MM.1S (cell line): ENCODE measurements at regions not wholly inside any gene's neighbourhood (a gene's known extent, or its start where the extent isn't known, plus 50 kb on each side); places are given as distances from the start of the nearest gene placed in this dataset.
"Not testable (repeated sequence)": the region's sequence is repeated elsewhere in the genome, so short reads cannot be mapped to it uniquely, and the experiment has no call there.

ENCODE experiments used
- DNase-seq: peaks from one replicate; pipeline ENCODE4 v3.0.0-alpha.2; 2015
- H2AFZ ChIP-seq: fragments of 300-600 bp; sonication (generic); 2 replicates; pipeline ENCODE4 v1.6.0; 2016; ENCODE audit warnings: antibody characterized with exemption, low read length
- H3F3A ChIP-seq: fragments of 300-600 bp; sonication (generic); 2 replicates; pipeline ENCODE4 v1.6.1; 2016; ENCODE audit warnings: mild to moderate bottlenecking, antibody characterized with exemption, low read length, moderate library complexity, mixed read lengths; ENCODE audit not compliant: insufficient read depth
- H3K27ac ChIP-seq: fragments of 300-600 bp; sonication (generic); 2 replicates; pipeline ENCODE4 v1.5.1; 2016; ENCODE audit warnings: mild to moderate bottlenecking, low read length
- H3K27me3 ChIP-seq: fragments of 300-600 bp; sonication (generic); replicated peaks from 2 replicates; pipeline ENCODE4 v1.6.0; 2016; ENCODE audit warnings: low read length; ENCODE audit not compliant: insufficient read depth
- H3K36me3 ChIP-seq: fragments of 300-600 bp; sonication (generic); replicated peaks from 2 replicates; pipeline ENCODE4 v1.6.1; 2016; ENCODE audit warnings: mild to moderate bottlenecking, low read length, mixed read lengths; ENCODE audit not compliant: insufficient read depth
- H3K4me1 ChIP-seq: fragments of 300-600 bp; sonication (generic); 2 replicates; pipeline ENCODE4 v1.6.1; 2016; ENCODE audit warnings: low read length, mixed read lengths
- H3K4me2 ChIP-seq: fragments of 300-600 bp; sonication (generic); 2 replicates; pipeline ENCODE4 v1.6.0; 2016; ENCODE audit warnings: low read depth, low read length
- H3K4me3 ChIP-seq: fragments of 300-600 bp; sonication (generic); 2 replicates; pipeline ENCODE4 v1.5.1; 2016; ENCODE audit warnings: low read length, mixed read lengths
- H3K79me2 ChIP-seq: fragments of 300-600 bp; sonication (generic); 2 replicates; pipeline ENCODE4 v1.6.1; 2016; ENCODE audit warnings: mixed run types, low read length, mixed read lengths
- H3K9ac ChIP-seq: fragments of 300-600 bp; sonication (generic); 2 replicates; pipeline ENCODE4 v1.6.1; 2016; ENCODE audit warnings: low read length, mixed read lengths
- H3K9me2 ChIP-seq: fragments of 300-600 bp; sonication (generic); replicated peaks from 2 replicates; pipeline ENCODE4 v1.6.1; 2016; ENCODE audit warnings: mild to moderate bottlenecking, low read length, mixed read lengths; ENCODE audit not compliant: insufficient read depth
- H3K9me3 ChIP-seq: fragments of 300-600 bp; sonication (generic); replicated peaks from 2 replicates; pipeline ENCODE4 v1.6.1; 2016; ENCODE audit warnings: mild to moderate bottlenecking, low read length, mixed read lengths; ENCODE audit not compliant: insufficient read depth
- H4K20me1 ChIP-seq: fragments of 300-600 bp; sonication (generic); 2 replicates; pipeline ENCODE4 v1.6.1; 2016; ENCODE audit warnings: mild to moderate bottlenecking, low read length, moderate library complexity, mixed read lengths; ENCODE audit not compliant: insufficient read depth
- EZH2 ChIP-seq: fragments of 300-600 bp; sonication (generic); optimal IDR thresholded peaks from 2 replicates; pipeline ENCODE3; 2017; ENCODE audit warnings: low read depth, mild to moderate bottlenecking, antibody characterized with exemption, low read length, mixed read lengths
- EZH2phosphoT487 ChIP-seq: fragments of 300-600 bp; sonication (generic); IDR thresholded peaks from 2 replicates; pipeline ENCODE4 v1.6.1; 2018; ENCODE audit warnings: antibody characterized with exemption, low read length
- TF ChIP-seq, protein P1 (sequence below): fragments of 300-600 bp; sonication (generic); IDR thresholded peaks from 2 replicates; pipeline ENCODE4 v1.5.1; 2016; ENCODE audit warnings: antibody characterized with exemption, low read length, mixed read lengths

DNA sequence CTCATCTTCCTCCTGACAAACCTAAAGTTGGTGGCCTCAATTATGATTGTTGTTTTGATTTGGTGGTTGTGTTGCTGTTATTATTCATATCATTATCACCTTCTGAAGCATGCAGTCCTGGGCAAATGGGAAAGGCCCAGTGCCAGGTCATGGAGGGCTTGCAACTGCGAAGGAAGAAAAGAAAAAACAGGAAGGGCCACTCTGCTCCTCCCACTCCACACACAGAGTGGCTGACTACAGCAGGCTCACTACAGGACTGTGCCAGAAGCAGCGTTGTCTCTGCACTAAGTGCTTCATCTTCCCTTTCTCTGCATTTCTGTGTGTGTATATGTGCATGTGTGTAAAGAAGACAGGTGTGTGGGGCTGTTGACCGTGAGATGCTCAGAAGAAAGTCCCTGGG is 231.9 kb downstream of the ANKRD30B start:
- H3K9me3 ChIP-seq, result no peaks in the 10 kb centered on the region
- no peak overlapping the region for H3K27ac ChIP-seq
- no peaks in the 10 kb centered on the region for H3K4me1 ChIP-seq
- H3K36me3 ChIP-seq, result no peaks in the 10 kb centered on the region
- no peak overlapping the region for H2AFZ ChIP-seq
- H3K9ac ChIP-seq, result no peak overlapping the region
- no peak for DNase-seq
- H3K4me2 ChIP-seq, result no peak overlapping the region
- no peak overlapping the region for H3K4me3 ChIP-seq
- no peaks in the 10 kb centered on the region for H3F3A ChIP-seq
- H3K79me2 ChIP-seq, result no peaks in the 10 kb centered on the region
- no peaks in the 10 kb centered on the region for H3K9me2 ChIP-seq
- H3K27me3 ChIP-seq, result no peaks in the 10 kb centered on the region
- no peak for TF ChIP-seq EZH2
- TF ChIP-seq, protein P1, sequence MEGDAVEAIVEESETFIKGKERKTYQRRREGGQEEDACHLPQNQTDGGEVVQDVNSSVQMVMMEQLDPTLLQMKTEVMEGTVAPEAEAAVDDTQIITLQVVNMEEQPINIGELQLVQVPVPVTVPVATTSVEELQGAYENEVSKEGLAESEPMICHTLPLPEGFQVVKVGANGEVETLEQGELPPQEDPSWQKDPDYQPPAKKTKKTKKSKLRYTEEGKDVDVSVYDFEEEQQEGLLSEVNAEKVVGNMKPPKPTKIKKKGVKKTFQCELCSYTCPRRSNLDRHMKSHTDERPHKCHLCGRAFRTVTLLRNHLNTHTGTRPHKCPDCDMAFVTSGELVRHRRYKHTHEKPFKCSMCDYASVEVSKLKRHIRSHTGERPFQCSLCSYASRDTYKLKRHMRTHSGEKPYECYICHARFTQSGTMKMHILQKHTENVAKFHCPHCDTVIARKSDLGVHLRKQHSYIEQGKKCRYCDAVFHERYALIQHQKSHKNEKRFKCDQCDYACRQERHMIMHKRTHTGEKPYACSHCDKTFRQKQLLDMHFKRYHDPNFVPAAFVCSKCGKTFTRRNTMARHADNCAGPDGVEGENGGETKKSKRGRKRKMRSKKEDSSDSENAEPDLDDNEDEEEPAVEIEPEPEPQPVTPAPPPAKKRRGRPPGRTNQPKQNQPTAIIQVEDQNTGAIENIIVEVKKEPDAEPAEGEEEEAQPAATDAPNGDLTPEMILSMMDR, result no peak
- no peak for TF ChIP-seq EZH2phosphoT487
- no peaks in the 10 kb centered on the region for H4K20me1 ChIP-seq

DNA sequence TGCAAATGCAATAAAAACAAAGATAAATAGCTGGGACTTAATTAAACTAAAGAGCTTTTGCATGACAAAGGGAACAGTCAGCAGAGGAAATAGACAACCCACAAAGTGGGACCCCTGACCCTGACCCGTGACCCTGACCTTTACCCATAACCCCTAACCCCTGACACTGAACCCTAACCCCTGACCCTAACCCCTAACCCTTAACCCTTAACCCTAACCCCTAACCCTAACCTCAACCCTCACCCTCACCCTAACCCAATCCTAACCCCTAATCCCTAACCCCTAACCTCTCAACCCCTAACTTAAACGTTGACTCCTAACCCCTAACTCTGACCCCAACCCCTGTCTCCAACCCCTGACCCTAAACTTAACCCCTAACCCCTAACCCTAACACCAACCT is 236.6 kb downstream of the ANKRD30B start:
- not testable (repeated sequence) for H3K4me2 ChIP-seq, H4K20me1 ChIP-seq, H3K4me3 ChIP-seq

DNA sequence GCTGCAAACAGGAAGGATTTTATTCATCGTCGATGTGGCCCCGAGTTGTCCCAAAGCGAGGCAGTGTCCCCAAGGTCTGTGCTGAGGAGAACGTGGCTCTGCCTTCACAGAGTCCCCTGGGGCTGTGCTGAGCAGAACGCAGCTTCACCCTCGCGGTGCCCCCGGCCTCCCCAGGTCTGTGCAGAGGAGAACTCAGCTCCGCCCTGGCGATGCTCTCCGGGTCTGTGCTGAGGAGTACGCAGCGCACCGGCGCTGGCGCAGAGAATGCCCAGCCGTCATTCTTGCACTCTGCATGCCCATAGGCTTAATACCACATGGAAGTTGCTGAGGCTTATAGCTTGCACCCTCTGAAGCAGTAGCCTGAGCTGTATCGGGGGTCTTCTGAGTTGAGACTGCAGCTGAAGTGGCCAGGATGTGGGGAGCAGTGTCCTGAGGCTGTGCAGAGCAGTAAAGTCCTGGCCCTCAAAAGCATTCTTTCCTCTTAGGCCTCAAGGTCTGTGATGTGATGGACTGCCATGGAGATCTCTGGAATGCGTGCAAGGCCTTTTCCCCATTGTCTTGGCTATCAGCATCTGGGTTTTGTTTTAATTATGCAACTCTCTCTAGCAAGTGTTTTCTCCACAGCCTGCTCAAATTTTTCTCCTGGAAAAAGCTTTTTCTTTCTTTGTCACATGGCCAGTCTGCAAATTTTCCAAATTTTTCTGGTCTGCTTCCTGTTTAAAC is 237.5 kb downstream of the ANKRD30B start:
- H3F3A ChIP-seq, DNase-seq, H4K20me1 ChIP-seq, H3K9me3 ChIP-seq, H3K9me2 ChIP-seq, H3K9ac ChIP-seq, H3K79me2 ChIP-seq, H3K4me2 ChIP-seq, H3K4me1 ChIP-seq, H2AFZ ChIP-seq, H3K27me3 ChIP-seq, H3K27ac ChIP-seq, H3K4me3 ChIP-seq, H3K36me3 ChIP-seq: not testable (repeated sequence)

More for the DNA sequence above, 236.6 kb downstream of the ANKRD30B start:
- H3K27me3 ChIP-seq, H3F3A ChIP-seq, H3K36me3 ChIP-seq, DNase-seq, H3K4me1 ChIP-seq, H3K79me2 ChIP-seq, H3K27ac ChIP-seq, H3K9ac ChIP-seq, H2AFZ ChIP-seq, H3K9me2 ChIP-seq, H3K9me3 ChIP-seq: not testable (repeated sequence)

DNA sequence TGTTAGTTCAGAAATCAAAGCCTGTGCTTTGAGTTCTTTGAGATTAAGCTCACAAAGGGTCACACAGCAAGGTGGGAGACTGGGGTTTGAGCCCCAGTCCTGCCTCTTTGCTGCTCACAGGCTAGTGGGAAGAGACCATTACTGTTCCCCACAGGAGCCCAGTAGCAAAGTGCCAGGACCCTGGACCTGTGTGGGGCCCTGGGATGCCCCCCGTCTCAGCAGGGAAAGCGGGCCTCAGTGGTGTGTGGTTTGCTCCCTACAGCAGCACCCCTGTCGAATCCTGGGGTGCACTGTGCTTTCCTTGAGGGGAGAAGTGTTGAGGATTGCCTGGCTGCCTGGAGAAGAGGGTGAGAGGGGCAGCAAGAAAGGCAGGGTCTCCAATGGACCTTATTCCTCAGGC is 239.4 kb downstream of the ANKRD30B start:
- not testable (repeated sequence) for H3K9me2 ChIP-seq, H3K4me2 ChIP-seq, H4K20me1 ChIP-seq, H3K9ac ChIP-seq, H3K27ac ChIP-seq, H3K27me3 ChIP-seq, H3K4me3 ChIP-seq, H3K79me2 ChIP-seq, H3K36me3 ChIP-seq, H3K9me3 ChIP-seq, H2AFZ ChIP-seq, DNase-seq, H3K4me1 ChIP-seq, H3F3A ChIP-seq

DNA sequence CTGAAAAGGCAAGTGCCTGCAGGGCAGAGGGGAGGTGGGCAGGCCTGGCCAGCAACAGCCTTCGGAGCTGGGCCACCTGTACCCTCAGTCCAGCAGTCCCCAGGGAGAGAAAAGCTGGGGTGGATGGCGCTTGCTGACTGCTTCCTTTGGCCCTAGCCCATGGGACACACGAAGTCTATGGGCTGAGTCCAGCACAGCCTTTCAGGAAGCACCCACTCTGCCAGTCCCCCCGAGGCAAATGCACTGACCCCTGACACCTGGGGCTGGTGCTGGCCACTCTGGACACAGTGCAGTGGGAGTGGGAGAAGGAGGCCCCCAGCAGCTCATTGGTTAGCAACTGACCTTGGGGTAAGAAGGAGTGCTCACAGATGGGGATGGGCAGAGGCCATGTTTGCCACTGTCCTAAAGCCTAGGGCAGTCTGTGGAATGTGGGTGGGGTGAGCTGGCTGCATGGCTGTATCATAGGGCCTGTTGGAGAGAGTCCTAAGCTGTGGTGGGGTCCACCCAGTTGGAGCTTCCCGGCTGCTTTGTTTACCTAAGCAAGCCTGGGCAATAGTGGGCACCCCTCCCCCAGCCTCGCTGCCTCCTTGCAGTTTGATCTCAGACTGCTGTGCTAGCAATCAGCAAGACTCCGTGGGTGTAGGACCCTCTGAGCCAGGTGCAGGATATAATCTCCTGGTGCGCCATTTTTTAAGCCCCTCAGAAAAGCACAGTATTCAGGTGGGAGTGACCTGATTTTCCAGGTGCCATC is 240.2 kb downstream of the ANKRD30B start:
- not testable (repeated sequence) for H3K4me1 ChIP-seq, H4K20me1 ChIP-seq, H3F3A ChIP-seq, H2AFZ ChIP-seq, H3K36me3 ChIP-seq, H3K27ac ChIP-seq, H3K9ac ChIP-seq, H3K9me2 ChIP-seq, H3K9me3 ChIP-seq, H3K4me2 ChIP-seq, H3K79me2 ChIP-seq, DNase-seq, H3K4me3 ChIP-seq, H3K27me3 ChIP-seq

DNA sequence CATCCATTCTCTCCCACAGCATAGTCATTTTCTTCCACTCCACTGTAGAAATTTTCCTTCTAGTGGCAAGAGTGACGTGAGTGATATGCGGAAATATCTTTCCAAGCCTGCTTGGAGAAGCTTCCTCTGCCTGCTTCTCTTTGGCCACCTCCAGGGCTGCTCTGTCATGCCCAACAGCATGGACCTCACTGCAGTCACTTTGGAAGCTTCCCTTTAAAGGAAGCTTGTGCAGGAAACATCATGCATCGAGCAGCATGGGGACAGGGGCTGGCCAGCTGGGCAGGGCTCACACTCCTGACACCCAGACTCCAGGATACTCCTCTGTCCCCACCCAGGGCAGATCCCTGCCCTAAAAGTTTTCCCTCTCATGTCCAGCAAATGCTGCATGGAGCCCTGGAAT is 241.6 kb downstream of the ANKRD30B start:
- H3K9me3 ChIP-seq, H4K20me1 ChIP-seq: not testable (repeated sequence)

DNA sequence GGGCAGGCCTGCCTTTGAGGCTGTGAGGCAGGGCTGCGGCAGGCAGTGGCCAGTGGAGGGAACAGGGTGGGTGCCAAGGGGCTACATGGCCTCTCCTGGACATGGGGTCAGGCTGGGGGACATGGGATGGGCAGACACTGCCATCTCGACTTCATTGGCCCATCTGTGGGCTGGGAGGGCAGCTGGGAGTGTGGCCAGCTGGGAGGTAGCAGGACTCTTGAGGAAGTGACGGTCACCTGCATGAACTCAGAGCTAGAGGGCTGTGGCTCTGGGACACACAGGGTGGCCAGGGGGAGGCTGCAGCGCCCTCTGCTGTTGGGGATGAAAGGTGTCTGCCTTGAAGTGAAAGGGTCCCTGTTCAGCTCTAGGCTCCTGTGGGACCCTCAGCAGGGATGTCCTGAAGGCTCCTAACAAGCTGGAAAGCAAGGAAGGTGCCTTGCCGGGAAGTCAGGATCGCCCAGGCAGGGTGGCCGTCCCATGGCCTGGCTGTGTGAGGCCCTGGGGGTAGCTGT is 244.0 kb downstream of the ANKRD30B start:
- H4K20me1 ChIP-seq, H3K9ac ChIP-seq, H3K27me3 ChIP-seq, DNase-seq, H3K4me1 ChIP-seq, H3F3A ChIP-seq, H3K27ac ChIP-seq, H3K36me3 ChIP-seq, H3K9me2 ChIP-seq, H3K9me3 ChIP-seq, H3K4me2 ChIP-seq, H2AFZ ChIP-seq, H3K79me2 ChIP-seq, H3K4me3 ChIP-seq: not testable (repeated sequence)

More for the DNA sequence above, 241.6 kb downstream of the ANKRD30B start:
- not testable (repeated sequence) for H3K36me3 ChIP-seq, H2AFZ ChIP-seq, H3K9ac ChIP-seq, H3K9me2 ChIP-seq, H3K4me1 ChIP-seq, H3K27me3 ChIP-seq, H3F3A ChIP-seq, H3K4me3 ChIP-seq, H3K27ac ChIP-seq, H3K4me2 ChIP-seq, DNase-seq, H3K79me2 ChIP-seq
